ENCODE measurements at regions not wholly inside any gene's neighbourhood (a gene's known extent, or its start where the extent isn't known, plus 50 kb on each side); places are given as distances from the start of the nearest gene placed in this dataset.
A peak's percentile ranks its signal among the peaks of the same experiment; 100 is the strongest.

- peak; percentile 38 for DNase-seq (ENCODE audit: low spot score)
- no peak overlapping the region for H3K9ac ChIP-seq (ENCODE audit: insufficient read depth, low read depth, low read length)
- H3K79me2 ChIP-seq (ENCODE audit: insufficient read depth, low read length): no peaks in the 10 kb centered on the region
- no peaks in the 10 kb centered on the region for H4K20me1 ChIP-seq (ENCODE audit: insufficient read depth, low read length)
- H3K4me2 ChIP-seq (ENCODE audit: low read depth, low read length): peak overlapping the region; percentile 56
- no peaks in the 10 kb centered on the region for H3K36me3 ChIP-seq (replicated peaks in 1 of 2; ENCODE audit: control insufficient read depth in 1 of 2, insufficient read depth in 2 of 2, low read length in 2 of 2)
- in situ Hi-C loops (cut with HindIII; ENCODE audit: extremely low pct_ligation_motif_present, low pct_unique_long_range_greater_than_20kb): loop anchor here (10.0 kb wide), 1 partner anchor 608 kb away; no protein-coding TSS in a partner anchor
- ChIA-PET CTCF (ENCODE audit: low intra/inter-chr PET ratio, low total read pairs) (interaction anchor here (2.2 to 2.8 kb wide), 2 partner anchors 603 to 614 kb away, joined by 5 to 18 read pairs; no protein-coding TSS in a partner anchor), POLR2A (no interaction called here)
- H3K4me3 ChIP-seq (replicated peaks in 1 of 3; ENCODE audit: insufficient read depth in 1 of 3, low read depth in 2 of 3, low read length in 3 of 3): peak overlapping the region in 1 of 3 experiments; percentile 37; a peak in 2 of 6 replicates
- H3K4me1 ChIP-seq (ENCODE audit: insufficient read depth, low read length): peaks cover 25% of the 10 kb centered on the region
- H2AFZ ChIP-seq (ENCODE audit: low read length): no peak overlapping the region
- peak; percentile 56 for FAIRE-seq
- no peaks in the 10 kb centered on the region for H3K9me3 ChIP-seq (ENCODE audit: low read length)
- peak; percentile 100 for ATAC-seq
- intact Hi-C loops (cut with micrococcal nuclease; ENCODE audit: unreplicated experiment): loop anchor here (1.0 to 5.0 kb wide), 7 partner anchors 12 to 614 kb away; no protein-coding TSS in a partner anchor
- no peak overlapping the region for H3K27ac ChIP-seq (ENCODE audit: extremely low read length, insufficient read depth, low read length)
- peaks cover 0 to 12% of the 10 kb centered on the region in 2 experiments; a peak in 1 of 5 replicates for H3K27me3 ChIP-seq (ENCODE audit: control insufficient read depth in 1 of 2, insufficient read depth in 2 of 2, low read length in 2 of 2)
- BruUV-seq (replicated peaks): no TSS peak
- WGBS (ENCODE audit: low lambda C conversion rate): 4% methylated on average over 11 of the region's 15 CpGs
- TF ChIP-seq ZNF574 (CRISPR knock-in tag; IDR thresholded peaks at IDR 0.05) (peak; percentile 23; the same call in 1 of the 2 replicates), ZNF20 (CRISPR knock-in tag; IDR thresholded peaks at IDR 0.05) (no peak), ERF (CRISPR knock-in tag; IDR thresholded peaks at IDR 0.05) (no peak), MTERF4 (CRISPR knock-in tag; IDR thresholded peaks at IDR 0.05) (no peak), ARID5B (CRISPR knock-in tag; IDR thresholded peaks at IDR 0.05) (peak; percentile 64), DZIP1 (CRISPR knock-in tag; IDR thresholded peaks at IDR 0.05) (no peak), ZNF317 (CRISPR knock-in tag; IDR thresholded peaks at IDR 0.05) (no peak), U2AF2 (IDR thresholded peaks at IDR 0.05; ENCODE audit: low read depth, low read length) (no peak), BORCS8-MEF2B (CRISPR knock-in tag; IDR thresholded peaks at IDR 0.05) (0 out of 2 replicates have a peak, but pooled peaks have one; percentile 54), CREM (IDR thresholded peaks at IDR 0.05) (no peak), CREM (CRISPR knock-in tag; IDR thresholded peaks at IDR 0.05) (no peak), ZKSCAN1 (IDR thresholded peaks at IDR 0.05; ENCODE audit: low read length) (peak; percentile 53; the same call in 1 of the 2 replicates), GFI1 (CRISPR knock-in tag; IDR thresholded peaks at IDR 0.05; ENCODE audit: borderline replicate concordance) (no peak)
Measured at GRCh38 chr18:6482198-6482977, 67.7 kb upstream of the L3MBTL4 start.
